SK-N-SH treated with all-trans-retinoic acid at 6 μM for 48 hours (cell line): ENCODE measurements at regions not wholly inside any gene's neighbourhood (a gene's known extent, or its start where the extent isn't known, plus 50 kb on each side); places are given as distances from the start of the nearest gene placed in this dataset.

Experiments used
- ATAC-seq: fragments of 200-7000 bp; cut with Tn5 transposase; 3 replicates; pipeline ENCODE4 v1.9.1; 2020; ENCODE audit warnings: mild to moderate bottlenecking, moderate library complexity
- ARNTL ChIP-seq: fragments of 450-650 bp; formaldehyde crosslinking; IDR thresholded peaks from 2 replicates; pipeline ENCODE4 v1.5.0; 2020; ENCODE audit warnings: low read depth, mild to moderate bottlenecking, moderate library complexity, borderline replicate concordance
- BACH2 ChIP-seq: fragments of 250-450 bp; sonication (Bioruptor Pico); IDR thresholded peaks from 2 replicates; pipeline ENCODE4 v1.9.0; 2021; ENCODE audit warnings: mild to moderate bottlenecking, borderline replicate concordance
- CREB5 ChIP-seq: fragments of 250-450 bp; sonication (Bioruptor Pico); IDR thresholded peaks from 2 replicates; pipeline ENCODE4 v1.5.1; 2020; ENCODE audit warnings: low read depth, mild to moderate bottlenecking, moderate library complexity
- CSDC2 ChIP-seq: fragments of 250-450 bp; sonication (Bioruptor Pico); IDR thresholded peaks from 2 replicates; pipeline ENCODE4 v1.5.0; 2020; ENCODE audit warnings: mild to moderate bottlenecking, moderate library complexity
- ESRRG ChIP-seq: fragments of 250-450 bp; sonication (Bioruptor Pico); IDR thresholded peaks from 2 replicates; pipeline ENCODE4 v1.6.1; 2021; ENCODE audit warnings: mild to moderate bottlenecking
- GLIS3 ChIP-seq: fragments of 250-450 bp; sonication (Bioruptor Pico); IDR thresholded peaks from 2 replicates; pipeline ENCODE4 v1.5.0; 2020; ENCODE audit warnings: mild to moderate bottlenecking, moderate library complexity
- ISL1 ChIP-seq: fragments of 250-450 bp; sonication (Bioruptor Pico); IDR thresholded peaks from 2 replicates; pipeline ENCODE4 v2.1.2; 2022; ENCODE audit warnings: mild to moderate bottlenecking, moderate library complexity
- OSR1 ChIP-seq: fragments of 250-450 bp; sonication (Bioruptor Pico); IDR thresholded peaks from 2 replicates; pipeline ENCODE4 v1.8.0; 2022; ENCODE audit warnings: moderate library complexity, mild to moderate bottlenecking, inconsistent platforms
- POU6F1 ChIP-seq: fragments of 250-450 bp; sonication (Bioruptor Pico); IDR thresholded peaks from 2 replicates; pipeline ENCODE4 v1.8.0; 2021; ENCODE audit warnings: low read depth, mild to moderate bottlenecking, moderate library complexity, borderline replicate concordance
- PPARA ChIP-seq: fragments of 250-450 bp; sonication (Bioruptor Pico); IDR thresholded peaks from 2 replicates; pipeline ENCODE4 v1.5.0; 2020; ENCODE audit warnings: mild to moderate bottlenecking, borderline replicate concordance
- RARB ChIP-seq: fragments of 250-450 bp; sonication (Bioruptor Pico); IDR thresholded peaks from 2 replicates; pipeline ENCODE4 v1.8.0; 2021; ENCODE audit warnings: mild to moderate bottlenecking, moderate library complexity
- SNAI2 ChIP-seq: fragments of 250-450 bp; sonication (Bioruptor Pico); IDR thresholded peaks from 2 replicates; pipeline ENCODE4 v1.5.0; 2020; ENCODE audit warnings: mild to moderate bottlenecking, moderate library complexity
- TCF4 ChIP-seq: fragments of 250-450 bp; sonication (Bioruptor Pico); IDR thresholded peaks from 2 replicates; pipeline ENCODE4 v1.8.0; 2021; ENCODE audit warnings: mild to moderate bottlenecking, moderate library complexity, borderline replicate concordance
- TOX ChIP-seq: fragments of 250-450 bp; sonication (Bioruptor Pico); IDR thresholded peaks from 2 replicates; pipeline ENCODE4 v1.8.0; 2021; ENCODE audit warnings: mild to moderate bottlenecking, moderate library complexity, borderline replicate concordance
- ZC3H10 ChIP-seq: fragments of 250-450 bp; sonication (Bioruptor Pico); IDR thresholded peaks from 2 replicates; pipeline ENCODE4 v1.5.1; 2021; ENCODE audit warnings: mild to moderate bottlenecking, moderate library complexity
- ZFP3 ChIP-seq: fragments of 250-450 bp; sonication (Bioruptor Pico); IDR thresholded peaks from 2 replicates; pipeline ENCODE4 v1.5.0; 2020; ENCODE audit warnings: mild to moderate bottlenecking, moderate library complexity
- ZFP30 ChIP-seq: fragments of 450-650 bp; formaldehyde crosslinking; IDR thresholded peaks from 2 replicates; pipeline ENCODE4 v1.5.0; 2022; ENCODE audit warnings: mild to moderate bottlenecking, moderate library complexity
- ZNF565 ChIP-seq: fragments of 450-650 bp; formaldehyde crosslinking; conservative IDR thresholded peaks from 2 replicates; pipeline ENCODE4 v1.5.0; 2020; ENCODE audit warnings: low read depth, mild to moderate bottlenecking, moderate library complexity
- ZNF70 ChIP-seq: fragments of 450-650 bp; formaldehyde crosslinking; IDR thresholded peaks from 2 replicates; pipeline ENCODE4 v1.5.0; 2020; ENCODE audit warnings: mild to moderate bottlenecking, moderate library complexity
- ZNF8 ChIP-seq: fragments of 450-650 bp; formaldehyde crosslinking; IDR thresholded peaks from 2 replicates; pipeline ENCODE4 v1.5.0; 2020; ENCODE audit warnings: mild to moderate bottlenecking, moderate library complexity
- TF ChIP-seq, protein P1 (sequence below): fragments of 250-450 bp; sonication (Bioruptor Pico); IDR thresholded peaks from 2 replicates; pipeline ENCODE4 v1.5.0; 2020; ENCODE audit warnings: mild to moderate bottlenecking, moderate library complexity
- TF ChIP-seq, protein P2 (sequence below): fragments of 250-450 bp; sonication (Bioruptor Pico); IDR thresholded peaks from 2 replicates; pipeline ENCODE4 v1.8.0; 2020; ENCODE audit warnings: mild to moderate bottlenecking, moderate library complexity, borderline replicate concordance
- TF ChIP-seq, protein P3 (sequence below): fragments of 250-450 bp; sonication (Bioruptor Pico); IDR thresholded peaks from 2 replicates; pipeline ENCODE4 v1.5.1; 2021; ENCODE audit warnings: mild to moderate bottlenecking, moderate library complexity

DNA sequence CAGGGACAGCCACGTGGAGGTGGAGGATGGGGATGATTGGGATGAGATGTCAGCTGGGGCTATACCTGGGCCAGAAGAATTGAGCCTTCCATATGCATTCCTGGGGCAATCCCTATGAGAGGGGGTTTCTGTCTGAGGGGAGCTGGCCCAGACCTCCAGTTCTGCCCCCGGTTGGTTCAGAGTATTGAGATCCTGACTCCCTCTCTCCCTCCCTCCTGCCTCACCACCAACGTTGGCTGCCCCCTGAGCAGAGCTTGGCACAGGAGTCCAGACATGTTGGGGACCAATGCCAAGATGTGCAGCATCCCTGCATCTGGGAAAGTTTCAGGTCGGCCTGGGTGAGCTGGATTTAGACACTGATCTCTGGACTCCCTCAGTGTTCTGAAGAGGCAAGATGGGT, 575.2 kb upstream of the MKI67 start:
- no peak for ATAC-seq
- TF ChIP-seq BACH2 (no peak), ZNF8 (no peak), GLIS3 (no peak), OSR1 (CRISPR knock-in tag) (no peak), ARNTL (CRISPR knock-in tag) (no peak), ZNF565 (CRISPR knock-in tag) (no peak), ESRRG (CRISPR knock-in tag) (no peak), ZFP30 (CRISPR knock-in tag) (no peak), ISL1 (no peak), RARB (CRISPR knock-in tag) (no peak), CSDC2 (CRISPR knock-in tag) (no peak), TOX (CRISPR knock-in tag) (no peak), POU6F1 (CRISPR knock-in tag) (no peak), TCF4 (no peak), ZC3H10 (CRISPR knock-in tag) (no peak)
- TF ChIP-seq, protein P1, sequence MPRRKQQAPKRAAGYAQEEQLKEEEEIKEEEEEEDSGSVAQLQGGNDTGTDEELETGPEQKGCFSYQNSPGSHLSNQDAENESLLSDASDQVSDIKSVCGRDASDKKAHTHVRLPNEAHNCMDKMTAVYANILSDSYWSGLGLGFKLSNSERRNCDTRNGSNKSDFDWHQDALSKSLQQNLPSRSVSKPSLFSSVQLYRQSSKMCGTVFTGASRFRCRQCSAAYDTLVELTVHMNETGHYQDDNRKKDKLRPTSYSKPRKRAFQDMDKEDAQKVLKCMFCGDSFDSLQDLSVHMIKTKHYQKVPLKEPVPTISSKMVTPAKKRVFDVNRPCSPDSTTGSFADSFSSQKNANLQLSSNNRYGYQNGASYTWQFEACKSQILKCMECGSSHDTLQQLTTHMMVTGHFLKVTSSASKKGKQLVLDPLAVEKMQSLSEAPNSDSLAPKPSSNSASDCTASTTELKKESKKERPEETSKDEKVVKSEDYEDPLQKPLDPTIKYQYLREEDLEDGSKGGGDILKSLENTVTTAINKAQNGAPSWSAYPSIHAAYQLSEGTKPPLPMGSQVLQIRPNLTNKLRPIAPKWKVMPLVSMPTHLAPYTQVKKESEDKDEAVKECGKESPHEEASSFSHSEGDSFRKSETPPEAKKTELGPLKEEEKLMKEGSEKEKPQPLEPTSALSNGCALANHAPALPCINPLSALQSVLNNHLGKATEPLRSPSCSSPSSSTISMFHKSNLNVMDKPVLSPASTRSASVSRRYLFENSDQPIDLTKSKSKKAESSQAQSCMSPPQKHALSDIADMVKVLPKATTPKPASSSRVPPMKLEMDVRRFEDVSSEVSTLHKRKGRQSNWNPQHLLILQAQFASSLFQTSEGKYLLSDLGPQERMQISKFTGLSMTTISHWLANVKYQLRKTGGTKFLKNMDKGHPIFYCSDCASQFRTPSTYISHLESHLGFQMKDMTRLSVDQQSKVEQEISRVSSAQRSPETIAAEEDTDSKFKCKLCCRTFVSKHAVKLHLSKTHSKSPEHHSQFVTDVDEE (CRISPR knock-in tag) = no peak
- TF ChIP-seq, protein P2, sequence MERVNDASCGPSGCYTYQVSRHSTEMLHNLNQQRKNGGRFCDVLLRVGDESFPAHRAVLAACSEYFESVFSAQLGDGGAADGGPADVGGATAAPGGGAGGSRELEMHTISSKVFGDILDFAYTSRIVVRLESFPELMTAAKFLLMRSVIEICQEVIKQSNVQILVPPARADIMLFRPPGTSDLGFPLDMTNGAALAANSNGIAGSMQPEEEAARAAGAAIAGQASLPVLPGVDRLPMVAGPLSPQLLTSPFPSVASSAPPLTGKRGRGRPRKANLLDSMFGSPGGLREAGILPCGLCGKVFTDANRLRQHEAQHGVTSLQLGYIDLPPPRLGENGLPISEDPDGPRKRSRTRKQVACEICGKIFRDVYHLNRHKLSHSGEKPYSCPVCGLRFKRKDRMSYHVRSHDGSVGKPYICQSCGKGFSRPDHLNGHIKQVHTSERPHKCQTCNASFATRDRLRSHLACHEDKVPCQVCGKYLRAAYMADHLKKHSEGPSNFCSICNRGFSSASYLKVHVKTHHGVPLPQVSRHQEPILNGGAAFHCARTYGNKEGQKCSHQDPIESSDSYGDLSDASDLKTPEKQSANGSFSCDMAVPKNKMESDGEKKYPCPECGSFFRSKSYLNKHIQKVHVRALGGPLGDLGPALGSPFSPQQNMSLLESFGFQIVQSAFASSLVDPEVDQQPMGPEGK (CRISPR knock-in tag) = no peak

- TF ChIP-seq TCF4 (no peak), PPARA (CRISPR knock-in tag) (no peak), ISL1 (no peak), CSDC2 (CRISPR knock-in tag) (no peak), SNAI2 (no peak), GLIS3 (no peak), TOX (CRISPR knock-in tag) (no peak), BACH2 (no peak), ZFP30 (CRISPR knock-in tag) (no peak), ZFP3 (no peak), OSR1 (CRISPR knock-in tag) (no peak), ZC3H10 (CRISPR knock-in tag) (no peak), CREB5 (CRISPR knock-in tag) (no peak)
- TF ChIP-seq, protein P3, sequence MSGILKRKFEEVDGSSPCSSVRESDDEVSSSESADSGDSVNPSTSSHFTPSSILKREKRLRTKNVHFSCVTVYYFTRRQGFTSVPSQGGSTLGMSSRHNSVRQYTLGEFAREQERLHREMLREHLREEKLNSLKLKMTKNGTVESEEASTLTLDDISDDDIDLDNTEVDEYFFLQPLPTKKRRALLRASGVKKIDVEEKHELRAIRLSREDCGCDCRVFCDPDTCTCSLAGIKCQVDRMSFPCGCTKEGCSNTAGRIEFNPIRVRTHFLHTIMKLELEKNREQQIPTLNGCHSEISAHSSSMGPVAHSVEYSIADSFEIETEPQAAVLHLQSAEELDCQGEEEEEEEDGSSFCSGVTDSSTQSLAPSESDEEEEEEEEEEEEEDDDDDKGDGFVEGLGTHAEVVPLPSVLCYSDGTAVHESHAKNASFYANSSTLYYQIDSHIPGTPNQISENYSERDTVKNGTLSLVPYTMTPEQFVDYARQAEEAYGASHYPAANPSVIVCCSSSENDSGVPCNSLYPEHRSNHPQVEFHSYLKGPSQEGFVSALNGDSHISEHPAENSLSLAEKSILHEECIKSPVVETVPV = no peak
- ATAC-seq = no peak
Measured at GRCh38 chr10:128701837-128702236, 575.6 kb upstream of the MKI67 start.

DNA sequence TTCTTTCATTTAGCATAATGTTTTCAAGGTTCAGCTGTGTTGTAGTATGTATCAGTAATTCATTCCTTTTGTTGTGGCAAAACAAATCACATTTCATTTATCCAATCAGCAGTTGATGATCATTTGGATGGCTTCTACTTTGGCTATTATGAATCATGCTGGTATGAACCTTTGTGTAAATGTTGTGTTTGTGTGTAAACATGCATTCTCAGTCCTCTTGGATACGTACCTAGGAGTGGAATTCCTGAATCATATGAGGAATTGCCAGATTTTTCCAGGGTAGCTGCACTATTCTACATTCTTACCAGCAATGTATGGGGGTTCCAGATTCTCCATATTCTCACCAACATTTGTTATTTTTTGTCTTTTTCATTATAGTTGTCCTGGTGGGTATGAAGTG, 578.5 kb upstream of the MKI67 start:
- ATAC-seq = no peak
- no peak for TF ChIP-seq BACH2
- TF ChIP-seq CSDC2 (CRISPR knock-in tag) = no peak
- no peak for TF ChIP-seq OSR1 (CRISPR knock-in tag)
- TF ChIP-seq ZNF8 = no peak
- no peak for TF ChIP-seq SNAI2
- TF ChIP-seq GLIS3 = no peak
- no peak for TF ChIP-seq ESRRG (CRISPR knock-in tag)
- TF ChIP-seq, protein P1 (CRISPR knock-in tag) = no peak
- TF ChIP-seq RARB (CRISPR knock-in tag) = no peak
- TF ChIP-seq ZFP3 = no peak
- TF ChIP-seq ISL1 = no peak
- TF ChIP-seq ZNF70 (CRISPR knock-in tag) = no peak
- TF ChIP-seq TOX (CRISPR knock-in tag) = no peak
- TF ChIP-seq CREB5 (CRISPR knock-in tag) = no peak
